Fibroblast of villous mesenchyme (primary cell): ENCODE measurements at regions not wholly inside any gene's neighbourhood (a gene's known extent, or its start where the extent isn't known, plus 50 kb on each side); places are given as distances from the start of the nearest gene placed in this dataset.

Experiments used
- DNase-seq: peaks from one replicate; pipeline ENCODE4 v3.0.0-alpha.2; 2010; ENCODE audit warnings: low read depth
- H3K4me3 ChIP-seq: 2 replicates; pipeline ENCODE4 v1.5.1; 2011; ENCODE audit warnings: low read depth, mild to moderate bottlenecking, low read length
- TF ChIP-seq, protein P1 (sequence below): IDR thresholded peaks from 2 replicates; pipeline ENCODE4 v1.5.1; 2012; ENCODE audit warnings: low read depth, mild to moderate bottlenecking, low read length; ENCODE audit not compliant: insufficient read depth

DNA sequence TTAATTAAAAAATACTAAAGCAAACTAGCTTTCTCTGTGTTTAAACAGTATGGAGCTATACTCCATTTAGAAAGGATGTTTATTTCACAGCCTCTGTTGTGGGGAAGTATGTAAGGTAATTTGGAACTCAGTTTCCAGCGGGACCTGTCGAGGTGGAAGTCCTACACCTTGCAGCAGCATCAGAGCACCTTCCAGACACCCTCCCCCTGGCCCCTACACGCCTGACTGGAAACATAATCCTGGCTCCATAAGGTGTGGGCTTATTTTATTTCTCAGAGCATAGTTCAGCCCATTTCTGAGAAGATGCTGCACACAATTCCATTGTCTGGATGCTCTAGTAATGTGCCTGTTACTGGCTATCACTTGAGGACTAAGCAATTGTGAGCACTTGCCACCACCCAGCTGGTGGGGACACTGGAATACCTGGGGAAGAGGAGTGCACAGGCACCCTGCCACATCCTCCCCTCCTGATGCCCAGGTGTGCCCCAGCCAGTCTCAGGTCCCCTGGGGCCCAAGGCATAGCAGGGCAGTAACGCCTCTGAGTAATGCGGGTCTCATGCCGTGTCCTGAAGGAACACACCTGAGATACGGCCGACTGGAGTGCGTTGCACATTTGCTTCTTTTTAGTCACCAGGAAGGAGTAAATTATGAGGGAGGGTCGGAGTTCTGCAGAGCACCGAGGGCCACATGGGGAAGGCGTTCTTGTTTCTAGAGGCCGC, 556.5 kb downstream of the QKI start:
- no peak for DNase-seq
- TF ChIP-seq, protein P1, sequence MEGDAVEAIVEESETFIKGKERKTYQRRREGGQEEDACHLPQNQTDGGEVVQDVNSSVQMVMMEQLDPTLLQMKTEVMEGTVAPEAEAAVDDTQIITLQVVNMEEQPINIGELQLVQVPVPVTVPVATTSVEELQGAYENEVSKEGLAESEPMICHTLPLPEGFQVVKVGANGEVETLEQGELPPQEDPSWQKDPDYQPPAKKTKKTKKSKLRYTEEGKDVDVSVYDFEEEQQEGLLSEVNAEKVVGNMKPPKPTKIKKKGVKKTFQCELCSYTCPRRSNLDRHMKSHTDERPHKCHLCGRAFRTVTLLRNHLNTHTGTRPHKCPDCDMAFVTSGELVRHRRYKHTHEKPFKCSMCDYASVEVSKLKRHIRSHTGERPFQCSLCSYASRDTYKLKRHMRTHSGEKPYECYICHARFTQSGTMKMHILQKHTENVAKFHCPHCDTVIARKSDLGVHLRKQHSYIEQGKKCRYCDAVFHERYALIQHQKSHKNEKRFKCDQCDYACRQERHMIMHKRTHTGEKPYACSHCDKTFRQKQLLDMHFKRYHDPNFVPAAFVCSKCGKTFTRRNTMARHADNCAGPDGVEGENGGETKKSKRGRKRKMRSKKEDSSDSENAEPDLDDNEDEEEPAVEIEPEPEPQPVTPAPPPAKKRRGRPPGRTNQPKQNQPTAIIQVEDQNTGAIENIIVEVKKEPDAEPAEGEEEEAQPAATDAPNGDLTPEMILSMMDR = no peak
- H3K4me3 ChIP-seq = no peak overlapping the region

GRCh38 chr6:163965426-163966348, 551.2 kb downstream of the QKI start:
- TF ChIP-seq, protein P1 = no peak
- H3K4me3 ChIP-seq = no peak overlapping the region
- DNase-seq = peak; percentile 64

DNA sequence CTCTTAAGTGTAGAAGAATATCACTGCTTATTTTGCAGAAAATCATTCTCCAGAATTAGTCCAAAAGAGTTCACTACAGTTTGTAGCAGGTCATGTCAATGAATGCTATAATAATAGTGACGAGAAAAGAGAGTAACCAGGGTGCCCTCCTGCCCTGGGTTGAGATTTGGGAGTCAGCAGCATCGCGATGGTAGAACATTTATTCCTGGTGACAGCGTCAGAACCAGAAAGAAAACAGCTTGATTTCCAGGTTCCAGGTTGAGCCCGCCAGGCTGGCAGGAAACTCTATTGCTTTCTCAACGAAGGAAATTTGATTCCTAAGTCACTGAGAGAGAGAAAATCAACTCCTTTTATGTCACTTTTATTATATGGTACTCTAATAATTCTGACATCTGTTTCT, 550.3 kb downstream of the QKI start:
- no peak for DNase-seq
- TF ChIP-seq, protein P1 = no peak
- no peak overlapping the region for H3K4me3 ChIP-seq

- TF ChIP-seq, protein P1 = no peak
- no peak overlapping the region for H3K4me3 ChIP-seq
- no peak for DNase-seq
Observed at GRCh38 chr6:163963205-163964120, 548.9 kb downstream of the QKI start.

- TF ChIP-seq, protein P1 = no peak
- no peak for DNase-seq
- H3K4me3 ChIP-seq = no peak overlapping the region
Observed at GRCh38 chr6:163962627-163963117, 548.2 kb downstream of the QKI start.

GRCh38 chr6:163960128-163960527, 545.6 kb downstream of the QKI start:
- DNase-seq = no peak
- TF ChIP-seq, protein P1 = no peak
- H3K4me3 ChIP-seq = no peak overlapping the region
